PFSK-1 (cell line): ENCODE measurements at regions not wholly inside any gene's neighbourhood (a gene's known extent, or its start where the extent isn't known, plus 50 kb on each side); places are given as distances from the start of the nearest gene placed in this dataset.

Experiments
- FOXP2 ChIP-seq: optimal IDR thresholded peaks from 2 replicates; pipeline ENCODE3; 2011; ENCODE audit warnings: borderline replicate concordance, control low read depth, inconsistent platforms; ENCODE audit not compliant: insufficient read depth; ENCODE audit errors: extremely low read length, extremely low read depth
- POLR2AphosphoS5 ChIP-seq: IDR thresholded peaks from 2 replicates; pipeline ENCODE4 v1.6.1; 2012; ENCODE audit warnings: low read depth, mild to moderate bottlenecking, control low read depth, low read length, moderate library complexity
- REST ChIP-seq, 2 experiments: IDR thresholded peaks; 2 replicates each; pipeline versions ENCODE4 v1.6.1 to v1.8.0; 2011 to 2012; ENCODE audit warnings: low read depth in 2 of 2, low read length in 2 of 2, control low read depth in 1 of 2, inconsistent platforms in 1 of 2, mild to moderate bottlenecking in 1 of 2, moderate library complexity in 1 of 2; ENCODE audit not compliant: insufficient read depth in 1 of 2
- SIN3A ChIP-seq: IDR thresholded peaks from 2 replicates; pipeline ENCODE4 v1.6.1; 2012; ENCODE audit warnings: mild to moderate bottlenecking, low read length, moderate library complexity, borderline replicate concordance; ENCODE audit not compliant: insufficient read depth
- TAF1 ChIP-seq: IDR thresholded peaks from 2 replicates; pipeline ENCODE4 v1.6.1; 2012; ENCODE audit warnings: low read length, control low read depth, borderline replicate concordance; ENCODE audit not compliant: insufficient read depth

DNA sequence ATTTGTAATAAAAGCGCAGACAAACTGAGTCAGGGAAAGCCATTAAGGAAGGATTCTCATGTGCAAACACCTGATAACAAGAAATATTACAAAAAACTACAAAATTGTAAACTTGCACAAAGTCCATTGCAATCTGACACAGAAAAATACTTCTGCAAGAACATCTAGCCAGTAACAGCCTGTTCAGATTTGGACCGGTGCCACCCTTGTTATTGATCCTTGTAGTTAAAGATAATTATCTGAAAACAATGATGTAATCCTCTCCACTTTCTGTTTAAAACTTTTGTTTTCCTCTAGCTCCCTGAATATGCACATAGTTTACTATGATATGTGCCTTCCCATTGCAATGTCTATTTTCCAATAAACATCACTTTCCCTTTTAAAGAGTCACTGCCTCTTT is 1090.2 kb downstream of the PLOD2 start:
- no peak for TF ChIP-seq FOXP2

DNA sequence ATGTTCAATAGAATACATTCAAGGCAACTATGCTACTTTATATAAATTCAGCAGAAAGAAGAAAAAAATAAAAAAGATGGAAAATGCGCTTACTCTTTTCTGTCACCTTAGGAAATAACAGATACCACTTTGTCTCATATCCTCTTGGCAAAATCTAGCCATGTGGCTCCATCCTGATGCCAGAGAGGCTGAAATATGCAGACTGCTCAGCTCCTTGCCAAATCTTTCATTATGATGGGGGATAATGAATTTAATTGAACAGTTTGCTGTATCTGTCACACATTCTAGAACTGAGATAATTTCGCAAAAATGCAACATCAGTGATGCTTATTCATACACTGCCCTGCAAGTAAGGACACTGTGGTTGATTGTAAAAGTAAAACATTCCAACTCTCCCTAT is 1081.5 kb downstream of the PLOD2 start:
- TF ChIP-seq TAF1, result no peak
- no peak for TF ChIP-seq POLR2AphosphoS5
- no peak for TF ChIP-seq FOXP2
- no peak for TF ChIP-seq SIN3A
- TF ChIP-seq REST (IDR thresholded peaks at IDR 0.05; ENCODE audit: insufficient read depth in 1 of 2, low read depth in 2 of 2, low read length in 2 of 2), result no peak

DNA sequence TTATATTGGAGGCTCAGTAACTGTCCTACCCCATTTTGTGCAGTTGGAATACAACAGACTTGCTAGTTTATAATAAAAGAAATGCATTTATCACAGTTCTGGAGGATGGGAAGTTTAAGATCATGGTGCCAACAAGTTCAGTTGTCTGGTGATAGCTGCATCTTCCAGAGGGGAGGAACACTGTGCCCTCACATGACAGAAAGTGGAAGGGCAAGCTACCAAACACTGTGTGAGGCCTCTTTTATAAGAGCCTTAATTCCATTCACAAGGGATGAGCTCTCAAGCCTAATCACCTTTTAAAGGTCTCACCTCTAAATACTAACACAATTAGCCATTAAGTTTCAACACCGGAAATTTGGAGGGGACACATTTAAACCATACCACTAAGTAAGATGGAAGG is 1073.9 kb downstream of the PLOD2 start:
- TF ChIP-seq POLR2AphosphoS5 (no peak), TAF1 (no peak), FOXP2 (no peak), SIN3A (no peak), REST (IDR thresholded peaks at IDR 0.05; ENCODE audit: insufficient read depth in 1 of 2, low read depth in 2 of 2, low read length in 2 of 2) (no peak)

GRCh38 chr3:145088917-145089316 is 1072.1 kb downstream of the PLOD2 start:
- TF ChIP-seq FOXP2 (no peak), POLR2AphosphoS5 (no peak), TAF1 (no peak), SIN3A (no peak), REST (IDR thresholded peaks at IDR 0.05; ENCODE audit: insufficient read depth in 1 of 2, low read depth in 2 of 2, low read length in 2 of 2) (no peak)

GRCh38 chr3:145089337-145089736 is 1071.6 kb downstream of the PLOD2 start:
- TF ChIP-seq FOXP2, result no peak
- TF ChIP-seq POLR2AphosphoS5, result no peak

DNA sequence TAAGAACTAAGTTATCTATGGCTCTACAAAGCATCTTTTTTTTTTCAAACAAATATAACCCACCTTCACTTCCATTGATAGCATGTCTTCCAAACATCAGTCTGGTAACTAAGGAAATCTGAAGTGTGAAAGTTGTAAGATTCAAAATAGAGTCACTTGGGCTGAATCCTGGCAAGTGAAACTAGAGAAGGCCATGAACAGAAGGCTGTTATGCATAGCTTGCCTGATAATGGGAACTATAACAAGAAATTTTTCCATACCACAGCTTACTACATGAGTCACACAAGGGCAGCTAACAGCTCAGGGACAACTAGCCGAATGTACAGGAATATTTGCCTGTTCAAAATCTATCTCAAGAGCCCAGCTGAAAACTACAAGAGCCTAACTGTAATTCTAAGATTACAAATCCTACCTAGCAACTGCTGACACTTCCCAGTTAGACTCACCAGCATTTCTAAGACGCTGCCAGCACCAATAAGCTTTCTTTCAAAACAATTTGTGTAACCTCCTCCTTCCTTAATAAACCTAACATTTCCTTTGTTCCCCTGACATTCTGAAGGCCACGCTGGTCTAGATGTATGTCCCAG is 1066.5 kb downstream of the PLOD2 start:
- TF ChIP-seq TAF1 (no peak), REST (IDR thresholded peaks at IDR 0.05; ENCODE audit: insufficient read depth in 1 of 2, low read depth in 2 of 2, low read length in 2 of 2) (no peak)
